HG02610 (cell line): ENCODE measurements at regions not wholly inside any gene's neighbourhood (a gene's known extent, or its start where the extent isn't known, plus 50 kb on each side); places are given as distances from the start of the nearest gene placed in this dataset.

Experiments used
- ATAC-seq: cut with Tn5 transposase; IDR thresholded peaks from one replicate; pipeline ENCODE4 v1.9.1; 2021; ENCODE audit warnings: mild to moderate bottlenecking, moderate library complexity; ENCODE audit not compliant: unreplicated experiment

DNA sequence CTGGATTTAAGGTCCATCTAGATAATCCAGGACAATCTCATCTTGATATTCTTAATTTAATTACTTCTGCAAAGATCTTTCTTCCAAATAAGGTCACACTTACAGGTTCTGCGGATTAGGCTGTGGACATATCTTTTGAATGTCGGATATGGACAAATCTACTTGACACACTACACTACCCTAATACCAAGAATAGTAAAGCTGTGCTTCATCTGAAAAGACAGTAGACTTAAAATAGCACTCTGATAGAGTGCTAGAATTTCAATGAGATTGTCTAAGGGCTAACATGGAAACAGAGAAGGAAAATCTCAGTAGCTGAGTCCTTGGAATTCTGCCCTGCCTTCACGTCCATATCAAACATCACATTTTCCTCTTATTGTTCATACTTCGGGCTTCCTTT is 1238.0 kb downstream of the EPHA7 start:
- ATAC-seq, result no peak

DNA sequence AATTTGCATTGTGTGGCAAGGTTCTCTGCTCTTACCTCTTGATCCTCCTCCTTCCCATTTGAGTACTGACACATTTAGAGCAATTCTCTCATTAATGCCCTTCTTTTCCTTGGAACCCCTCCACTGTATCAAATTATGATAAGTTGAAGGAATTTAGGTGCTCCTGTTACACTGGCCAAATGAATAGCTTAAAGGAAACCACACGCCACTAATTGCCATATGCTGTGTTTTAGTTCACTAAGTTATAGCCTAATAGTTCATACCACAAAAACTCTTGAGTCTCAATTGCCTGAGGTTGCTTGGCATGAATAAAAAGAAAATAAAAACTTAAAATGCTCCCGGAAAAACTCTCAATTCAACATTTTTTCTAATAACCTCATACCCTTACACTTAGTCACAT is 1239.3 kb downstream of the EPHA7 start:
- ATAC-seq, result no peak

GRCh38 chr6:92176666-92177065 is 1242.7 kb downstream of the EPHA7 start:
- ATAC-seq, result no peak

DNA sequence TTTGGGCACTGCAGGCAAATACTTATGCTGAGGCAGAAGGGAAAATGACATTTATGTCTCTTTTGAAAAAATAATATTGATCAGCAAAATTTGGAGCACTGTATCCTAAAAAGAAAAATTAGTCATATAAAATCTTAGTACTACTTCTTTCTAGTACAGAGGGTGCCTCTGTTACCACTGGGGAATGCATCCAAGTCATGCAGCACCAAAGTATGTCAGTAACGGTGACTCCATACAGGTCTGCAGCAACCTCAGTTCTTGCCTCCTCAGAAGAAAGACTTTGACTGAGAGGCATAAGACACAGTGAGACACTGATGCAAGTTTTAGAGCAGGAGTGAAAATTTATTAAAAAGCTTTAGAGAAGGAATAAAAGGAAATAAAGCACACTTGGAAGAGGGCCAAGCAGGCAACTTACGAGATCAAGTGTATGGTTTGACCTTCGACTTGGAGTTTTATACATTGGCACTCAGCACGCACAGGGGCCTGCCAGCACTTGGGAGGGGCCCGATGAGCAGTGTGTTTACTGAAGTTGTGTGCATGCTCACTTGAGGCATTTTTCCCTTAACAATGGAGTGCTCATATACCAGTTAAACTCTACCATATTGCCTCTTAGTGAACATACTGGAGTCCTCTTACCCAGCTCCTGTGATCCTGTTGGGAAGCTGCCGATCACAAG is 1244.8 kb downstream of the EPHA7 start:
- ATAC-seq, result no peak

- ATAC-seq, result no peak
These were observed 1249.9 kb downstream of the EPHA7 start for GRCh38 chr6:92169506-92169905.

DNA sequence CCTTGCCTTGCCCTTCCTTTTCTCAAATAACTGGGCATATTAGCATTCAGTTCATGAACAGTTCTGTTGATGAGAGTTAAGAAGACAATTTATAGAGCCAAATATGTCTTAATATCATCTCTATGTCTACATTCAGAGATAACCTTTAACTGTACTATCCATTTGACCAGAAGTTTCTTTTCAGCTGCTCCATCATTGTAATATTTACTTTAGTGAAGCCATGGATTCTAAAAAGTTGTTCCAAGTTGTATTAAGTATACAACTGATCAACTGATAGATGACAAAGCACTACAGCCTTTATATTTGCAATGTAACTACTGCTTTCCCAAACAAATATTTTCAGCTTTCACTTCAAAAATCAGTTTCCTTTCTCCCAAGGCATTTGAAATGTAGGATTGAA is 1252.7 kb downstream of the EPHA7 start:
- ATAC-seq, result no peak

- no peak for ATAC-seq
These were observed 1257.4 kb downstream of the EPHA7 start for GRCh38 chr6:92161953-92162352.

- no peak for ATAC-seq
These were observed 1259.1 kb downstream of the EPHA7 start for GRCh38 chr6:92160226-92160625.

GRCh38 chr6:92159046-92159445 is 1260.3 kb downstream of the EPHA7 start:
- no peak for ATAC-seq

DNA sequence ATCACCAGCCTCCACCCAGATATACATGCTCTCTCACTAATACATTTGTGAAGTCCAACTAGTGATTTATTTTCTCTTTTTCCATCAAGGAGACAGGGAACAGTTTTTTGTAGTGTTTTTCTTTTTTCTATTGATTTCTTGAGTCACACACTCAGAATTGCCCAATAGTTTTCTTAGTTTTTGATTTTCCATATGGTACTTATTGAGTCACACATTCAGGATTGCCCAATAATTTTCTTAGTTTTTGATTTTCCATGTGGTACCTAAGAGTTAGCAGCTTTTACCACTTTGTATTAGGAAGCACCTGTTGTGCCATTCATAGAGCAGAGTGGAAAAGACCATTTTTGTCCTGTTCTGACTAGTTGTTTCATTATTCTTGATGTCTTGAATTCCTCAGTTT is 1268.8 kb downstream of the EPHA7 start:
- no peak for ATAC-seq

GRCh38 chr6:92147246-92147645 is 1272.1 kb downstream of the EPHA7 start:
- ATAC-seq, result no peak

GRCh38 chr6:92139601-92140000 is 1279.8 kb downstream of the EPHA7 start:
- no peak for ATAC-seq

DNA sequence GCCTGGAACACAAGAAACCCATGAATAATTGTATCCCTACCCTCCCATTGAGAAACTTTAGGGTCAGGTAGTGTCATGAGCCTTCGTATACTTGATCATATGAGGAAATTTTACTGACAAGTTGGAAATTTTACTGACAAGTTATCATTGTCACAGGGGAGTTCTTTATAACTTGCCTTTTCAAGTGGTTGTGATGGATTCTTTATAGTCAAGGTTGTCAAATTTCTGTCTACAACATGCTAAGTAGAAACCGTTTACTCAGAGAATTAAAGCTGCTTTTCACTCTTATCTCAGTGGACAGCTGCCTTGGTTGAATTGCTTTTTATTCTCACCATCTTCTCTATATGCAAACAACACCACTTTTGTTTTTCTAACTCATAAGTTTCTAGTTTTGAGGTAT is 1286.4 kb downstream of the EPHA7 start:
- no peak for ATAC-seq

DNA sequence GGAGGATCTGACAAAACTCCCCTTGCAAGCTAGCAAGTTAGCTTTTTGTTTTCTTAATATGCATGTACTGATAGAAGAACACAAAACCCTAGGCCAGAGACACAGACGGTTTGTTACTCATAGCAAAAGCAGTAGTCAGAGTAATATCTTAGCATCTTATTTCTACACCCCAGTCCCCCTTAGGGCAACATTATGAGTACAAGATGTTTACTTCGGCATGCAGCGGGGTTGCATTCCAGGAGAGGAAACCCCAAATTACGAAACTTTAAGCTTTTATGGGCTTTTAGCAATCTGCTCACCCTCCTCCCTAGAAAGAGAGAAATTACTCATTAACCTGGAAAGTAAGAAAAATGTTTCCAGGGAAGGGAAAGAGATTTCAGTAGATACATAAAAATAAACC is 1286.9 kb downstream of the EPHA7 start:
- ATAC-seq, result no peak

GRCh38 chr6:92130944-92131343 is 1288.4 kb downstream of the EPHA7 start:
- no peak for ATAC-seq

DNA sequence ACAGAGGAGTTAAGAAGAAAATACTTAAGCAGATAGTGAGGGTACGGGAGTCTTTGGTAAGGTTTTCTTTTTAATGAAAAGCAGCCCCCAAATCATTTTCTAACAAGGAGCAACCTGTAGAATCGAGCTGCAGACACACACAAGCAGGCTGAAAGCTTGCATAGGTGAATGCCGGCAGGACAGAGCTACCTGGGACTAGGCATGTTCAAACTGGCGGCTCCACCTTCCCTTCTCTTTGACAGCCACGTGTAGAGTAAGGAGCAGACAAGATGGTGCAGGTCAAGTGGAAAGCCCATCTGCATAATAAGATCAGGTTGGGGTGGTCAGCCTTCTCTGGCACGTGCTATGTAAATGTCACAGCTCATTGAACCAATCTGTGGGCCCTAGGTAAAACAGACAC is 1292.4 kb downstream of the EPHA7 start:
- ATAC-seq, result no peak

DNA sequence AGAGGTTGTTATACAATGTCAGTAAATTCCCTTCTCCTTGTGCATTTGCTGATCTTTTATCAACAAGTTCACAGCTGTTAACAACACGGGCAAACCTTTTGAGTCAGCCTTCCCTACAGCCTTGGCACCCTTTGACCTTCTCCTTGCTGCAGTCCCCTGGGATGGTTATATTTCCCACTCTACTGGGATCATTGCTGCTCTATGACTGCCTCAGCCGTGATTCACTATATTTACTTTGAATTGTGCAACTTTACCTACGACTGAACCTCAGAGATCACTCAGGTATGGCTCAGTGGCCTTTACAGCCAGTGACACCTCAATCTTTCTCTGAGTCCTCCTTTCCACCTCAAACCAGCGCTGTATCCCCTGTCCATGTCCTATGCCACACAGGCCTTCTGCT is 1293.3 kb downstream of the EPHA7 start:
- no peak for ATAC-seq

- no peak for ATAC-seq
These were observed 1293.7 kb downstream of the EPHA7 start for GRCh38 chr6:92125681-92126080.

- ATAC-seq, result no peak
These were observed 1295.1 kb downstream of the EPHA7 start for GRCh38 chr6:92124200-92124651.

DNA sequence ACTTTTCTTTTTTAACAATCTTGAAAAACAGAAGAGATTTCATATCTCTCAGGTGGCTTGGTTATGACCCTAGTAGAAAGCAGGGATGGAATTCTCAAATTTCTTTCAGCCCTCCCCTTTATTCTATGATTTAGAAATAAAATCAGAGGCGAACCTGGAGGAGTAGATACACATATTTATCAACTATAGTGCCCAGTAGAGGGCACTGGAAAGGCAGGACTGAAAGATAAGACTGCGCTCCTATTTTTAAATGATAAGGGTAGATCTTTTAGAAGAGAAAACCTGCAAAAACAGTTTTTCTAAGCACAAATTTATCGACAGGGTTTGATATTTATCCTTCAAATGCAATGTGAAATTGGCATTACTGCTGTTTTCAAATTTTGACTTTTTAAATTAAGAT is 1296.6 kb downstream of the EPHA7 start:
- ATAC-seq, result no peak

GRCh38 chr6:92121228-92121627 is 1298.1 kb downstream of the EPHA7 start:
- no peak for ATAC-seq

DNA sequence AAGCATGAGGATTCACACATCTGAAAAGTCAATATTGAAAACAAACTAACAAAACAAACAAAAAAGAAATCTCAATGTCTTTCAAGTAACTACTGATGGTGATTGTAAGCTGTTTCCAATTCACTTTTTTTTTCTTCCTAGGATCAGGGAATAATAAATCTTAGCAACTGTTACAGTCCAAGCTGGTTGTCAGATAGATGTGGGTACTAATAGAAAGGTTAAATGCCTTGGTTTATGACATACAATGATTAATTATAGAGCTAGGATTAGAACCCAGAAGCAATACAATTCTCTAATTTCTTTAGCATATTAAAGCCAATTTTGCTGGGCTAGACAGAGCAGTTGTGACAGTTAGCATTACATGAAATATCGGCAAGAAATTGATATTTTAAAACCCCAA is 1301.6 kb downstream of the EPHA7 start:
- ATAC-seq, result no peak

GRCh38 chr6:92114797-92115196 is 1304.6 kb downstream of the EPHA7 start:
- ATAC-seq, result no peak
